ENCODE measurements at regions not wholly inside any gene's neighbourhood (a gene's known extent, or its start where the extent isn't known, plus 50 kb on each side); places are given as distances from the start of the nearest gene placed in this dataset.

DNA sequence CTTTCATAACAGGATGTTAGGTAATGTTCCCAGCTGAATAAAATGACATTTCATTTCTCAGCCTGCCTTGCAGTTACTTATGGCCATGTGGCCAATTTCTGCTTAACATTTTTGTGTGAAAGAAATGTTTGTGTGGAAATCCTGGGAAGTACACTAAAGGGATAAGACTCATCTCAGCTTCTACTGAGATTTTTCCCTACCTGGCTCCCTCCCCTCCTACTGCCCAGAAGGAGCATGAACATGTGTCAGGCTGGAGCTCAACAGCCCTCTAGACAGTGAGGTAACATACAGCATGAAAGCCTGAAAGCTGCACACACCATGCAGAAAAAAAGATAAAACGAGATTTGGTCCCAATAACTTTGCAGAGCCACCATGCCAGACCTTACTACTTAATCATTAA lies 288.4 kb upstream of the COX7C start:
- TF ChIP-seq CHD2 (IDR thresholded peaks at IDR 0.05; ENCODE audit: low read depth, low read length) (no peak), ZFP37 (CRISPR knock-in tag; IDR thresholded peaks at IDR 0.05; ENCODE audit: borderline replicate concordance) (no peak), CEBPB (IDR thresholded peaks at IDR 0.05; ENCODE audit: borderline replicate concordance, low read depth, low read length) (no peak), FOXA1 (IDR thresholded peaks at IDR 0.05) (no peak), FOXA1 (CRISPR knock-in tag; IDR thresholded peaks at IDR 0.05) (no peak), KDM5A (IDR thresholded peaks at IDR 0.05; ENCODE audit: borderline replicate concordance, low read length) (no peak), ZNF121 (CRISPR knock-in tag; IDR thresholded peaks at IDR 0.05) (no peak), CREB1 (IDR thresholded peaks at IDR 0.05) (no peak), CREB1 (CRISPR knock-in tag; IDR thresholded peaks at IDR 0.05) (no peak), MYC (CRISPR knock-in tag; IDR thresholded peaks at IDR 0.05; ENCODE audit: borderline replicate concordance) (no peak)
- TF ChIP-seq, protein P1, sequence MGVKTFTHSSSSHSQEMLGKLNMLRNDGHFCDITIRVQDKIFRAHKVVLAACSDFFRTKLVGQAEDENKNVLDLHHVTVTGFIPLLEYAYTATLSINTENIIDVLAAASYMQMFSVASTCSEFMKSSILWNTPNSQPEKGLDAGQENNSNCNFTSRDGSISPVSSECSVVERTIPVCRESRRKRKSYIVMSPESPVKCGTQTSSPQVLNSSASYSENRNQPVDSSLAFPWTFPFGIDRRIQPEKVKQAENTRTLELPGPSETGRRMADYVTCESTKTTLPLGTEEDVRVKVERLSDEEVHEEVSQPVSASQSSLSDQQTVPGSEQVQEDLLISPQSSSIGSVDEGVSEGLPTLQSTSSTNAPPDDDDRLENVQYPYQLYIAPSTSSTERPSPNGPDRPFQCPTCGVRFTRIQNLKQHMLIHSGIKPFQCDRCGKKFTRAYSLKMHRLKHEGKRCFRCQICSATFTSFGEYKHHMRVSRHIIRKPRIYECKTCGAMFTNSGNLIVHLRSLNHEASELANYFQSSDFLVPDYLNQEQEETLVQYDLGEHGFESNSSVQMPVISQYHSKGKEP (CRISPR knock-in tag; IDR thresholded peaks at IDR 0.05): no peak
- TF ChIP-seq, protein P2, sequence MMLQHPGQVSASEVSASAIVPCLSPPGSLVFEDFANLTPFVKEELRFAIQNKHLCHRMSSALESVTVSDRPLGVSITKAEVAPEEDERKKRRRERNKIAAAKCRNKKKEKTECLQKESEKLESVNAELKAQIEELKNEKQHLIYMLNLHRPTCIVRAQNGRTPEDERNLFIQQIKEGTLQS (CRISPR knock-in tag; IDR thresholded peaks at IDR 0.05): no peak
- TF ChIP-seq, protein P3, sequence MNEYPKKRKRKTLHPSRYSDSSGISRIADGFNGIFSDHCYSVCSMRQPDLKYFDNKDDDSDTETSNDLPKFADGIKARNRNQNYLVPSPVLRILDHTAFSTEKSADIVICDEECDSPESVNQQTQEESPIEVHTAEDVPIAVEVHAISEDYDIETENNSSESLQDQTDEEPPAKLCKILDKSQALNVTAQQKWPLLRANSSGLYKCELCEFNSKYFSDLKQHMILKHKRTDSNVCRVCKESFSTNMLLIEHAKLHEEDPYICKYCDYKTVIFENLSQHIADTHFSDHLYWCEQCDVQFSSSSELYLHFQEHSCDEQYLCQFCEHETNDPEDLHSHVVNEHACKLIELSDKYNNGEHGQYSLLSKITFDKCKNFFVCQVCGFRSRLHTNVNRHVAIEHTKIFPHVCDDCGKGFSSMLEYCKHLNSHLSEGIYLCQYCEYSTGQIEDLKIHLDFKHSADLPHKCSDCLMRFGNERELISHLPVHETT (CRISPR knock-in tag; conservative IDR thresholded peaks at IDR 0.05): no peak

All from HepG2 (cell line).